ENCODE measurements at regions not wholly inside any gene's neighbourhood (a gene's known extent, or its start where the extent isn't known, plus 50 kb on each side); places are given as distances from the start of the nearest gene placed in this dataset.

GRCh38 chr1:228964178-228965089, 229.2 kb downstream of the RHOU start:
- Histone ChIP-seq H3K27me3 (ENCODE audit: control insufficient read depth, insufficient read depth, low read length) (no peaks in the 10 kb centered on the region), H3K4me3 (ENCODE audit: low read depth, low read length) (no peak overlapping the region), H3K36me3 (ENCODE audit: control insufficient read depth, insufficient read depth, low read length) (no peaks in the 10 kb centered on the region)
- FAIRE-seq (no peak), DNase-seq (ENCODE audit: low read depth) (peak; percentile 40)
- no peak for TF ChIP-seq CTCF (IDR thresholded peaks at IDR 0.05; ENCODE audit: insufficient read depth, low read length, severe bottlenecking)

GRCh38 chr1:228968891-228969606, 233.8 kb downstream of the RHOU start:
- H3K36me3 ChIP-seq (ENCODE audit: control insufficient read depth, insufficient read depth, low read length): no peaks in the 10 kb centered on the region
- DNase-seq (ENCODE audit: low read depth) (no peak), FAIRE-seq (no peak)
- H3K4me3 ChIP-seq (ENCODE audit: low read depth, low read length): no peak overlapping the region
- no peak for TF ChIP-seq CTCF (IDR thresholded peaks at IDR 0.05; ENCODE audit: insufficient read depth, low read length, severe bottlenecking)
- H3K27me3 ChIP-seq (ENCODE audit: control insufficient read depth, insufficient read depth, low read length): no peaks in the 10 kb centered on the region

GRCh38 chr1:228969953-228970800, 234.9 kb downstream of the RHOU start:
- no peaks in the 10 kb centered on the region for H3K36me3 ChIP-seq (ENCODE audit: control insufficient read depth, insufficient read depth, low read length)
- no peak for TF ChIP-seq CTCF (IDR thresholded peaks at IDR 0.05; ENCODE audit: insufficient read depth, low read length, severe bottlenecking)
- FAIRE-seq (no peak), DNase-seq (ENCODE audit: low read depth) (no peak)
- H3K27me3 ChIP-seq (ENCODE audit: control insufficient read depth, insufficient read depth, low read length): peaks cover 2% of the 10 kb centered on the region
- no peak overlapping the region for H3K4me3 ChIP-seq (ENCODE audit: low read depth, low read length)

GRCh38 chr1:228972576-228972975, 237.3 kb downstream of the RHOU start:
- no peak for DNase-seq (ENCODE audit: low read depth)
- Histone ChIP-seq H3K4me3 (ENCODE audit: low read depth, low read length) (no peak overlapping the region), H3K36me3 (ENCODE audit: control insufficient read depth, insufficient read depth, low read length) (no peaks in the 10 kb centered on the region), H3K27me3 (ENCODE audit: control insufficient read depth, insufficient read depth, low read length) (peaks cover 4% of the 10 kb centered on the region)
- FAIRE-seq: no peak
- no peak for TF ChIP-seq CTCF (IDR thresholded peaks at IDR 0.05; ENCODE audit: insufficient read depth, low read length, severe bottlenecking)

GRCh38 chr1:228974273-228974672, 239.0 kb downstream of the RHOU start:
- no peaks in the 10 kb centered on the region for H3K36me3 ChIP-seq (ENCODE audit: control insufficient read depth, insufficient read depth, low read length)
- no peak overlapping the region for H3K4me3 ChIP-seq (ENCODE audit: low read depth, low read length)
- peaks cover 4% of the 10 kb centered on the region for H3K27me3 ChIP-seq (ENCODE audit: control insufficient read depth, insufficient read depth, low read length)
- no peak for TF ChIP-seq CTCF (IDR thresholded peaks at IDR 0.05; ENCODE audit: insufficient read depth, low read length, severe bottlenecking)
- FAIRE-seq (no peak), DNase-seq (ENCODE audit: low read depth) (no peak)

All from bronchial epithelial cell (primary cell).